Sigmoid colon (tissue), 6 donors: ENCODE measurements at regions not wholly inside any gene's neighbourhood (a gene's known extent, or its start where the extent isn't known, plus 50 kb on each side); places are given as distances from the start of the nearest gene placed in this dataset.

Experiments used
- DNase-seq: peaks from one replicate; pipeline ENCODE4 v3.0.0-alpha.2; 2019
- H3K27ac ChIP-seq, 4 donors: fragments of 200-600 bp; sonication (generic); one replicate each; pipeline ENCODE4 v1.5.1; 2016 to 2019; ENCODE audit warnings: mild to moderate bottlenecking in 1 of 4
- H3K27me3 ChIP-seq, 3 donors: fragments of 200-600 bp; sonication (generic); one replicate each; pipeline ENCODE4 v1.5.1; 2019; ENCODE audit warnings: mild to moderate bottlenecking in 1 of 3
- H3K36me3 ChIP-seq, 4 donors: fragments of 200-600 bp; sonication (generic); one replicate each; pipeline ENCODE4 v1.5.1; 2016 to 2019
- H3K4me1 ChIP-seq, 4 donors: fragments of 200-600 bp; sonication (generic); one replicate each; pipeline ENCODE4 v1.5.1; 2017 to 2019
- H3K4me3 ChIP-seq, 4 donors: fragments of 200-600 bp; sonication (generic); one replicate each; pipeline ENCODE4 v1.5.1; 2017 to 2019; ENCODE audit warnings: mild to moderate bottlenecking in 2 of 4, moderate library complexity in 1 of 4
- H3K9me3 ChIP-seq, 4 donors: fragments of 200-600 bp in 3 of 4; sonication (generic) in 3 of 4; one replicate each; pipeline versions ENCODE4 v1.5.1 to v1.6.1; 2013 to 2019
- CTCF ChIP-seq, 4 experiments: fragments of 450-650 bp in 3 of 4; fragments of 200-600 bp in 1 of 4; IDR thresholded peaks; one replicate each; pipeline ENCODE4 v1.5.1; 2016 to 2019; ENCODE audit warnings: antibody characterized with exemption in 4 of 4, mild to moderate bottlenecking in 3 of 4, moderate library complexity in 2 of 4
- EP300 ChIP-seq, 4 donors: sonication (generic); formaldehyde crosslinking; IDR thresholded peaks; one replicate each; pipeline ENCODE4 v1.6.1; 2017; ENCODE audit warnings: antibody characterized with exemption in 4 of 4
- POLR2A ChIP-seq, 2 donors: fragments of 450-650 bp; IDR thresholded peaks; one replicate each; pipeline ENCODE4 v1.6.1; 2016; ENCODE audit warnings: antibody characterized with exemption in 2 of 2, mild to moderate bottlenecking in 2 of 2, moderate library complexity in 2 of 2
- POLR2AphosphoS5 ChIP-seq, 4 donors: sonication (generic); formaldehyde crosslinking; IDR thresholded peaks; one replicate each; pipeline ENCODE4 v1.6.1; 2017; ENCODE audit warnings: antibody characterized with exemption in 4 of 4
- WGBS, 2 donors: extraction: QIAGEN DNeasy Blood & Tissue Kit; methylation state at CpG; one replicate each; pipeline ENCODE4 v1.1.7; 2013; 5-methylcytosine and 5-hydroxymethylcytosine counted together
- intact Hi-C: fragments of 100-400 bp; cut with DNase I; formaldehyde crosslinking; loops from one replicate; pipeline ENCODE4 v1.15.1; 2023
- donor health status: healthy with polysubstance abuse.
- donor health status: healthy.

- H3K4me3 ChIP-seq: no peak overlapping the region
- intact Hi-C loops: no loop called here
- no peaks in the 10 kb centered on the region for H3K9me3 ChIP-seq
- no peak for DNase-seq
- 62 to 76% methylated on average over 5 of the region's 5 CpGs for WGBS, 2 donors
- H3K27ac ChIP-seq: peak overlapping the region in 1 of 4 donors; percentile 18
- H3K27me3 ChIP-seq: no peaks in the 10 kb centered on the region
- no peaks in the 10 kb centered on the region for H3K36me3 ChIP-seq
- H3K4me1 ChIP-seq: no peaks in the 10 kb centered on the region
- TF ChIP-seq POLR2A (IDR thresholded peaks at IDR 0.05): no peak
- TF ChIP-seq CTCF (IDR thresholded peaks at IDR 0.05): no peak
- no peak for TF ChIP-seq POLR2AphosphoS5 (IDR thresholded peaks at IDR 0.05)
- no peak for TF ChIP-seq EP300 (IDR thresholded peaks at IDR 0.05)
These were observed 737.8 kb downstream of the MATN1 start for GRCh38 chr1:29985606-29985945.

DNA sequence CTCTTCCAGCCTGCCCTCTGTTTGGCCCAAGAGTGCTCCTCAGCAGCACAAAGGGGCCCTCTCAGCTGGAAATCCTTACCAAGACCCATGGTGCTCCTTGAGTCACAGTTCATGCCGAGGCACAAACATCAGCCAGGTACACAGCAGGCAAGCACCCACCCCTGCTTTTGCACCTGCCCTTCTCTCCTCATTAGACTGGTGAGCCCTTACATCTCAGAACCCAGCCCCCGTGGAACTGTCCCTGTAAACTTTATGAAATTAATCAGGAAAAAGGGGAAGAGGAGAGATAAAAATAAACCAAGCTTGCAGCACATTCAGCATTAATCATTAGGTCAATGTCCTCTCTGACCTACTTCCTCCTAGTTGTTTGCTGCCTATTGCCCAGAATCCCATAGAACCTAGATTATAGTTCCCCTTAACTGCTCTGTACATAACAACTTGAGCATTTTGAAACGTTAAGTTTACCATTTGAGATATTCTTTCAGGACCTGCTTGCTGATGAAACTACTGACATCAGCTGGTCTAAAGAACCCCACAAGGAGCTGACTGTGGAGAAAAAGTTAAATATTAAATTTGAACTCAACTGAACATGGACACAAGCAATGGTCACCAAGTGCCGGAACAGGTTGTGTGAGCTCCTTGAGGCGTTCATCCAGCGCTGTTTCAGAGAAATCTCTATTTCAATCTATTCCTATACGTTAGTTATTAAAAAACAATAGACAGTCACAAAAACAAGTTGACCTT is 738.4 kb downstream of the MATN1 start:
- TF ChIP-seq CTCF (IDR thresholded peaks at IDR 0.05) (no peak), EP300 (IDR thresholded peaks at IDR 0.05) (no peak), POLR2AphosphoS5 (IDR thresholded peaks at IDR 0.05) (no peak), POLR2A (IDR thresholded peaks at IDR 0.05) (no peak)
- Histone ChIP-seq H3K4me1 (no peaks in the 10 kb centered on the region), H3K27me3 (no peaks in the 10 kb centered on the region), H3K4me3 (no peak overlapping the region), H3K9me3 (no peaks in the 10 kb centered on the region), H3K27ac (peak overlapping the region in 1 of 4 donors; percentile 41), H3K36me3 (no peaks in the 10 kb centered on the region)
- WGBS, 2 donors: 28 to 57% methylated on average over 7 of the region's 7 CpGs
- intact Hi-C loops: no loop called here
- no peak for DNase-seq

GRCh38 chr1:29984166-29984861 is 739.1 kb downstream of the MATN1 start:
- intact Hi-C loops: no loop called here
- no peaks in the 10 kb centered on the region for H3K27me3 ChIP-seq
- no peaks in the 10 kb centered on the region for H3K4me1 ChIP-seq
- no peaks in the 10 kb centered on the region for H3K36me3 ChIP-seq
- 27 to 52% methylated on average over 11 of the region's 11 CpGs for WGBS, 2 donors
- no peak for DNase-seq
- TF ChIP-seq EP300 (IDR thresholded peaks at IDR 0.05) (no peak), POLR2A (IDR thresholded peaks at IDR 0.05) (no peak), CTCF (IDR thresholded peaks at IDR 0.05) (no peak), POLR2AphosphoS5 (IDR thresholded peaks at IDR 0.05) (no peak)
- H3K9me3 ChIP-seq: no peaks in the 10 kb centered on the region
- H3K4me3 ChIP-seq: no peak overlapping the region
- peak overlapping the region in 1 of 4 donors; percentile 41 for H3K27ac ChIP-seq

- H3K27me3 ChIP-seq: no peaks in the 10 kb centered on the region
- intact Hi-C loops: no loop called here
- no peaks in the 10 kb centered on the region for H3K9me3 ChIP-seq
- no peaks in the 10 kb centered on the region for H3K36me3 ChIP-seq
- 84 to 91% methylated on average over 7 of the region's 7 CpGs for WGBS, 2 donors
- DNase-seq: no peak
- no peak for TF ChIP-seq POLR2AphosphoS5 (IDR thresholded peaks at IDR 0.05)
- TF ChIP-seq EP300 (IDR thresholded peaks at IDR 0.05): no peak
- no peak for TF ChIP-seq CTCF (IDR thresholded peaks at IDR 0.05)
- no peak for TF ChIP-seq POLR2A (IDR thresholded peaks at IDR 0.05)
- no peaks in the 10 kb centered on the region for H3K4me1 ChIP-seq
- H3K4me3 ChIP-seq: no peak overlapping the region
- H3K27ac ChIP-seq: no peak overlapping the region
These were observed 740.1 kb downstream of the MATN1 start for GRCh38 chr1:29983321-29983720.
